WTC11 (cell line): ENCODE measurements at regions not wholly inside any gene's neighbourhood (a gene's known extent, or its start where the extent isn't known, plus 50 kb on each side); places are given as distances from the start of the nearest gene placed in this dataset.

Source experiments
- ATF6 ChIP-seq: sonication (generic); formaldehyde crosslinking; IDR thresholded peaks from 2 replicates; pipeline ENCODE4 v1.8.1; 2023; ENCODE audit warnings: mild to moderate bottlenecking, missing genetic modification reagents
- CTCF ChIP-seq: fragments of 200-600 bp; IDR thresholded peaks from 2 replicates; pipeline ENCODE4 v1.8.0; 2022; ENCODE audit warnings: antibody characterized with exemption
- E2F1 ChIP-seq: sonication (generic); formaldehyde crosslinking; IDR thresholded peaks from 2 replicates; pipeline ENCODE4 v1.8.0; 2022; ENCODE audit warnings: mild to moderate bottlenecking, missing genetic modification reagents
- NR1H2 ChIP-seq: sonication (generic); formaldehyde crosslinking; IDR thresholded peaks from 2 replicates; pipeline ENCODE4 v1.9.0; 2021; ENCODE audit warnings: mild to moderate bottlenecking, moderate library complexity, missing genetic modification reagents
- RELA ChIP-seq: sonication (generic); formaldehyde crosslinking; IDR thresholded peaks from 2 replicates; pipeline ENCODE4 v1.8.1; 2022; ENCODE audit warnings: missing genetic modification reagents, mild to moderate bottlenecking, borderline replicate concordance
- ZNF138 ChIP-seq: sonication (generic); formaldehyde crosslinking; conservative IDR thresholded peaks from 2 replicates; pipeline ENCODE4 v1.8.1; 2022; ENCODE audit warnings: mild to moderate bottlenecking, moderate library complexity, missing genetic modification reagents
- ZNF416 ChIP-seq: fragments of 250-450 bp; sonication (Bioruptor Pico); IDR thresholded peaks from 2 replicates; pipeline ENCODE4 v1.9.0; 2021; ENCODE audit warnings: mild to moderate bottlenecking, inconsistent platforms
- TF ChIP-seq, protein P1 (sequence below): fragments of 250-450 bp; sonication (Bioruptor Pico); IDR thresholded peaks from 2 replicates; pipeline ENCODE4 v2.1.2; 2022; ENCODE audit warnings: mild to moderate bottlenecking, moderate library complexity

DNA sequence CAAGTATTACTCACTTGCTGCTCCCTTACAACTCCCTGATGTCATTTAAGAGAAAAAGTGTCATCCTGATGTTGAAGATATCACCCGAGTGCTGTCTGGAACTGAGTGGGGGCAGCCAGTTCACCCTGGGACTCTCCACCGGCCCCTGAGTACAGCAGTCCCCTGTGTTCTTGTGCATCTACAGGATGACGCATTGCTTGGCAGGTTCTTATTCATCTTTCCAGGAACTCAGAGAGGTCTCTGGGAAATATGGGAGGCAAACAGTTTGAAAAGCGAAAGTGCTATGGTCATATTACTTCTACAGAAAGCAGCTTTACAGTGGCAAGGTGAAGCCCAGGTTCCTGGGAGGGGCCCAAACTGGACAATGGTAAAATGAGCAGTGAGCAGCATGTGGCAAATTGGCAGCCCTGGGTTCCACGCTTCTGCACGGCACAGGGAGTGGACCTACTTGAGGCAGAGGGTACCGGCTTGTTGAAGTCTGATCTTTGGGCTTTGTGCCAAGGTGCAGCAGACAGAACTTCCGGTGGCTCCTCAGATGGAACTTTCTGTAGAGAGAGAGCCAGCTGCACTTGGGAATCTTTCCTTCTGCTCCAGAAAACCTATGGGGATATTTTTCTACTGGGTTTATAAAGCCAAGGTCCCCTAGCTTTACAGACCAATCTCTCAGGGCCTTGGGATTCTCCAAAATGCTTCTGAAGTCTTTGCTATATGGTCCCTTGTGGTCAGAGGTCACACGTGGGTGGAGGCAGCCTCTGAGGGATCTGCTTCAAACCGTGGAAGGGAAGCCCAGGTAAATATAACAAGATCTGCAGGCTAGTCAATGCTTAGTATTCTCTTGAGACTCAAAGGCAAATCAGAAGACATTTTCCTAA, 128.3 kb downstream of the MAP3K7 start:
- TF ChIP-seq ZNF138 (CRISPR knock-in tag), result no peak
- TF ChIP-seq NR1H2 (CRISPR knock-in tag), result no peak
- no peak for TF ChIP-seq RELA (CRISPR knock-in tag)
- TF ChIP-seq CTCF, result no peak
- TF ChIP-seq E2F1 (CRISPR knock-in tag), result no peak
- TF ChIP-seq, protein P1, sequence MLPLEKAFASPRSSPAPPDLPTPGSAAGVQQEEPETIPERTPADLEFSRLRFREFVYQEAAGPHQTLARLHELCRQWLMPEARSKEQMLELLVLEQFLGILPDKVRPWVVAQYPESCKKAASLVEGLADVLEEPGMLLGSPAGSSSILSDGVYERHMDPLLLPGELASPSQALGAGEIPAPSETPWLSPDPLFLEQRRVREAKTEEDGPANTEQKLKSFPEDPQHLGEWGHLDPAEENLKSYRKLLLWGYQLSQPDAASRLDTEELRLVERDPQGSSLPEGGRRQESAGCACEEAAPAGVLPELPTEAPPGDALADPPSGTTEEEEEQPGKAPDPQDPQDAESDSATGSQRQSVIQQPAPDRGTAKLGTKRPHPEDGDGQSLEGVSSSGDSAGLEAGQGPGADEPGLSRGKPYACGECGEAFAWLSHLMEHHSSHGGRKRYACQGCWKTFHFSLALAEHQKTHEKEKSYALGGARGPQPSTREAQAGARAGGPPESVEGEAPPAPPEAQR (CRISPR knock-in tag), result no peak
- TF ChIP-seq ATF6 (CRISPR knock-in tag), result no peak
- no peak for TF ChIP-seq ZNF416
